Kidney epithelial cell (primary cell): ENCODE measurements at regions not wholly inside any gene's neighbourhood (a gene's known extent, or its start where the extent isn't known, plus 50 kb on each side); places are given as distances from the start of the nearest gene placed in this dataset.

ENCODE experiments used
- DNase-seq: peaks from one replicate; pipeline ENCODE4 v3.0.0-alpha.2; 2010; ENCODE audit warnings: low read depth
- H3K27me3 ChIP-seq: 2 replicates; pipeline ENCODE4 v1.6.0; 2011; ENCODE audit warnings: low read length; ENCODE audit not compliant: control insufficient read depth, insufficient read depth
- H3K36me3 ChIP-seq: 2 replicates; pipeline ENCODE4 v1.5.1; 2011; ENCODE audit warnings: low read length; ENCODE audit not compliant: control insufficient read depth, insufficient read depth
- H3K4me3 ChIP-seq: 2 replicates; pipeline ENCODE4 v1.5.1; 2011; ENCODE audit warnings: low read depth, mild to moderate bottlenecking, control low read depth, low read length
- TF ChIP-seq, protein P1 (sequence below): IDR thresholded peaks from 2 replicates; pipeline ENCODE4 v1.5.1; 2011; ENCODE audit warnings: mild to moderate bottlenecking, moderate library complexity, low read length, control low read depth, inconsistent platforms; ENCODE audit not compliant: insufficient read depth, poor library complexity, severe bottlenecking

DNA sequence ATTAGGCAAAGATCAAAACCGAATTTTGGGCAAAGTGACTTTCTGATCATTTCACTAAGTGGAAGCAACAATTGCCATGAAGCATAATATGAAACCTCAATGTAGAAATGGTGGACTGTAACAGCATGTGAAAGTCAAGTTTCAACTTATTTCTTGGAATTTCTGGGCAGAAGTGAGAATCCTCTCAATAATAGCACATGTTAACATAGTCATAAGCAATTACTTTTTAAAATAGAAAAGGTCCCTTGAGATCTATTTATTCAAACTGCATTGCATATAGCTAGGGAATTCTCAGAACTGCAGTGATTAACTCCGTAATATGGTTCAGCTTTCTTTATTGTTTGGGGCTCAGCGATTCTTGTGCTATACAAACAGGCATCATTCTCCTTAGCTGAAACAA, 136.7 kb upstream of the ATP2B1 start:
- TF ChIP-seq, protein P1, sequence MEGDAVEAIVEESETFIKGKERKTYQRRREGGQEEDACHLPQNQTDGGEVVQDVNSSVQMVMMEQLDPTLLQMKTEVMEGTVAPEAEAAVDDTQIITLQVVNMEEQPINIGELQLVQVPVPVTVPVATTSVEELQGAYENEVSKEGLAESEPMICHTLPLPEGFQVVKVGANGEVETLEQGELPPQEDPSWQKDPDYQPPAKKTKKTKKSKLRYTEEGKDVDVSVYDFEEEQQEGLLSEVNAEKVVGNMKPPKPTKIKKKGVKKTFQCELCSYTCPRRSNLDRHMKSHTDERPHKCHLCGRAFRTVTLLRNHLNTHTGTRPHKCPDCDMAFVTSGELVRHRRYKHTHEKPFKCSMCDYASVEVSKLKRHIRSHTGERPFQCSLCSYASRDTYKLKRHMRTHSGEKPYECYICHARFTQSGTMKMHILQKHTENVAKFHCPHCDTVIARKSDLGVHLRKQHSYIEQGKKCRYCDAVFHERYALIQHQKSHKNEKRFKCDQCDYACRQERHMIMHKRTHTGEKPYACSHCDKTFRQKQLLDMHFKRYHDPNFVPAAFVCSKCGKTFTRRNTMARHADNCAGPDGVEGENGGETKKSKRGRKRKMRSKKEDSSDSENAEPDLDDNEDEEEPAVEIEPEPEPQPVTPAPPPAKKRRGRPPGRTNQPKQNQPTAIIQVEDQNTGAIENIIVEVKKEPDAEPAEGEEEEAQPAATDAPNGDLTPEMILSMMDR: no peak
- no peak for DNase-seq
- no peak overlapping the region for H3K4me3 ChIP-seq
- H3K27me3 ChIP-seq: no peaks in the 10 kb centered on the region
- H3K36me3 ChIP-seq: no peaks in the 10 kb centered on the region

DNA sequence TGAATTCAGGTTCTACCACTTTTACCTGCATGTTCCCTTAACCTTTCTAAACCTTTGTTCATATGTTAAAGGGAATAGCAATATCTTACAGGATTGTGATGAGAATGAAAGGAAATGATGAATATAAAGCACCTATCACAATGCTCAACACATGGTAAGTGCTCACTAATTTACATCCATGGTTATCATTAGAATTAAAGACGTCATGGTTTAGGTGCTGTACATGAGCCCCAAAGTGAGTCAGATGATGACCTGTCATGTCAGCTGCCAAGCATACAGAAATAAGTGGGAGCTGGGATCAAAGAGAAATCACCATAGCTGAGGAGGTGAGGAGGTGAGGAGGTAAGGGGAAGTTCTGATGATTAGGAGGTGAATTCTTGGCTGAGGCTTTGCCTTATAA, 135.9 kb upstream of the ATP2B1 start:
- Histone ChIP-seq H3K4me3 (no peak overlapping the region), H3K36me3 (no peaks in the 10 kb centered on the region), H3K27me3 (no peaks in the 10 kb centered on the region)
- DNase-seq: no peak
- TF ChIP-seq, protein P1: no peak

DNA sequence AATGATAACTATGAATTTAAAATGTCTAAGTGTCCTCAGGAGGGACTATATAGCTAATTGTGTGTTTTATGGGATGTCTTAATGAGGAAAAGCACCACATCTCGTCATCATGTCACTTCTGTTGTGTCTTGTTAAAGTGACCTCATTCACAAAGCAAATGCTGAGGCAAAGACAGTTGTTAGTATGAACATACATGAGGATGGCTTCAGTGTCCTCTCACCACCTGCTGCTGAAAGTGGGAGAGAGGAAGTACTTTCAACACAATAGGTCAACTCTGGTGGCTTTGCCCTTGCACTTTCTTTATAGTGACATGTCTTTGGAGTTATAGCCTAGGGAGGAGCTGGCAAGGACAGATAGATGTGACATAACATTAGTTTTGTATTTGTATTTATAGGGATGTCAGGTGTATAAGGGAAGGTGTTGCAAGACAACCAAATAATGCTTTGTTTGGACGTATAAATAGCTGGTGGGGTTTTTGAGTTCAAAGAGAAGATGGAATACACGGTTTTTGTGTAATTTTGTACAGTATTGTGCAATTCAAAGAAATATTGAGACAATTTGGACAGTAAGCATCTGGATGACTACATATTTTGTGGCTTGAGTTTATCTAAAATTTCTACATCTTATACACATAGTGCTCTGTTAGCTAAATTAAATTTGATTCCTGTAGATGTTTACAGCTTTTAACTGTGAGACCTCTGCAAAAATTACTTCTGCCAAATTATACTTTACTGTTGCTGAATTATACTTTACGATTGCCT, 131.7 kb upstream of the ATP2B1 start:
- Histone ChIP-seq H3K4me3 (no peak overlapping the region), H3K36me3 (no peaks in the 10 kb centered on the region), H3K27me3 (no peaks in the 10 kb centered on the region)
- TF ChIP-seq, protein P1: no peak
- DNase-seq: no peak

DNA sequence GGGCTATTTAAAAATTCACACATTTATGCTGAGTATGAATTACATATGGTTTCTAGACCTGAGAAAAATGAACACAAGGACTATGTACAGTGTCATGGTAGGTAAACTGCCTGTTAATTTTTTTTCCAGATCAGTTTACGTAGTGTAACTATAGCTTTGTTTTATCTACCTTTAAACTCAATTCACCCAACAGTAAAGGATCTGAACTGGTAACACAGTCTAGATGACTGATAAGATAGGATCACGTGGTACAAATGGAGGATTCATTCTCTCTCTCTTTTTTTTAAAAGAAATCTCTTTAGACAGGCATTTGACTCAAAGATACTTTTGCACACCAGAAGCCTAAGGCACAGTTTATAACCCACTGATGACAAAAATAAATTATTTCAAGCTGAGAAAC, 130.8 kb upstream of the ATP2B1 start:
- Histone ChIP-seq H3K27me3 (no peaks in the 10 kb centered on the region), H3K4me3 (no peak overlapping the region), H3K36me3 (no peaks in the 10 kb centered on the region)
- TF ChIP-seq, protein P1: no peak
- no peak for DNase-seq

DNA sequence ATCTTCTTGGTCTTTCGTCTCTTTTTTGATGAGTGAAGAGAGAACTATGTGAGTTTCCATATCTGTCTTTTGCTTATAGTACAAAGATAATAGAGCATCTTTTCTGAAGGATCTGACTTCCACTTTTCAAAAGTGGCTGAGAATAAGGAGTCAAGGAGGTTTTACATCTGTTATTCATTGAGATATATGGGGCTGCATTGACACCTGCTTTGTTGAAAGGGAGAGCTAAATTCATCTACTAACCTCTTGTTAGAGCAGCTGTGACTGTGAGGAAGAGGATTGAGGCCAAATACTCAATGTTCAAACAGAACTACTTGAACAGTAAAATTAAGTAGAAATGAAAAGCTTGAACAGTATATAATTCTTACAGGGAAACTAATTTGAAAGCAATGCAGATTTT, 130.2 kb upstream of the ATP2B1 start:
- H3K4me3 ChIP-seq: no peak overlapping the region
- no peaks in the 10 kb centered on the region for H3K36me3 ChIP-seq
- H3K27me3 ChIP-seq: no peaks in the 10 kb centered on the region
- TF ChIP-seq, protein P1: no peak
- no peak for DNase-seq

DNA sequence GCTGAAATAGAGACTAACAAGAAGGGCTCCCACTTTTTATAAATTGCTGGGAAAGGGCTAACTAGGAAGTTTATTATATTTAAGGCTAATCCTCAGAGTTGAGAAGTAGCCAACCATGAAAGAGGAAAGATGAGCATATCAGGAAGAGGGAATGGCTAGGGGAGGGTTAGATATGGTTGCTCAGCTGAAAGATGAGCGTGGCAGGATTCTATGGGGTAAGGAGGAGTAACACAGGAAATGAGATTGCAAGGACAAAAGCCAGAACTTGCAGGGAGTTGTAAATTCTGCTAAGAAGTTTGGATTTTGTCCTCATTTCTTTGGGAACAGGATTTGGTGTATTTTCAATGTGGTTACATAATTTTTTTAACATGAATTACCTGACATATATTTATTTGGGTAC, 127.4 kb upstream of the ATP2B1 start:
- DNase-seq: no peak
- no peaks in the 10 kb centered on the region for H3K27me3 ChIP-seq
- TF ChIP-seq, protein P1: no peak

More for the DNA sequence above, 127.4 kb upstream of the ATP2B1 start:
- Histone ChIP-seq H3K4me3 (no peak overlapping the region), H3K36me3 (no peaks in the 10 kb centered on the region)
